Activated CD8-positive, alpha-beta memory T cell treated with anti-CD3 and anti-CD28 coated beads for 36 hours (primary cell): ENCODE measurements at regions not wholly inside any gene's neighbourhood (a gene's known extent, or its start where the extent isn't known, plus 50 kb on each side); places are given as distances from the start of the nearest gene placed in this dataset.

Source experiments
- CTCF ChIA-PET: fragments of 350-600 bp; sonication (Branson Sonifier 250); formaldehyde crosslinking; loops from one replicate; lab custom pipeline; 2021; ENCODE audit warnings: antibody characterized with exemption; lab: Charles Lee
- POLR2A ChIA-PET: fragments of 350-600 bp; sonication (Branson Sonifier 250); formaldehyde crosslinking; loops from one replicate; lab custom pipeline; 2021; ENCODE audit warnings: antibody characterized with exemption; lab: Charles Lee

GRCh38 chr11:134838708-134839107 lies 426.7 kb upstream of the B3GAT1 start:
- POLR2A ChIA-PET: no interaction called here
- CTCF ChIA-PET: no interaction called here

- CTCF ChIA-PET: no interaction called here
- POLR2A ChIA-PET: no interaction called here
These were observed 425.8 kb upstream of the B3GAT1 start for GRCh38 chr11:134837887-134838232.

- POLR2A ChIA-PET: no interaction called here
These were observed 425.3 kb upstream of the B3GAT1 start for GRCh38 chr11:134837166-134837886.

GRCh38 chr11:134836561-134836960 lies 424.5 kb upstream of the B3GAT1 start:
- POLR2A ChIA-PET: no interaction called here
- CTCF ChIA-PET: no interaction called here

More at GRCh38 chr11:134837166-134837886, 425.3 kb upstream of the B3GAT1 start:
- CTCF ChIA-PET: no interaction called here

- POLR2A ChIA-PET: no interaction called here
- CTCF ChIA-PET: no interaction called here
These were observed 423.5 kb upstream of the B3GAT1 start for GRCh38 chr11:134835561-134835960.

- POLR2A ChIA-PET: no interaction called here
- CTCF ChIA-PET: no interaction called here
These were observed 418.3 kb upstream of the B3GAT1 start for GRCh38 chr11:134830312-134830711.

GRCh38 chr11:134823970-134824369 lies 411.9 kb upstream of the B3GAT1 start:
- CTCF ChIA-PET: no interaction called here
- POLR2A ChIA-PET: no interaction called here

GRCh38 chr11:134822897-134823296 lies 410.9 kb upstream of the B3GAT1 start:
- ChIA-PET POLR2A (no interaction called here), CTCF (no interaction called here)

GRCh38 chr11:134821422-134821821 lies 409.4 kb upstream of the B3GAT1 start:
- ChIA-PET POLR2A (no interaction called here), CTCF (no interaction called here)

- POLR2A ChIA-PET: no interaction called here
- CTCF ChIA-PET: no interaction called here
These were observed 407.0 kb upstream of the B3GAT1 start for GRCh38 chr11:134819041-134819440.

GRCh38 chr11:134818516-134818915 lies 406.5 kb upstream of the B3GAT1 start:
- ChIA-PET POLR2A (no interaction called here), CTCF (no interaction called here)

GRCh38 chr11:134815404-134815803 lies 403.4 kb upstream of the B3GAT1 start:
- ChIA-PET CTCF (no interaction called here), POLR2A (no interaction called here)

- ChIA-PET CTCF (no interaction called here), POLR2A (no interaction called here)
These were observed 396.0 kb upstream of the B3GAT1 start for GRCh38 chr11:134807997-134808396.

GRCh38 chr11:134802598-134802997 lies 390.6 kb upstream of the B3GAT1 start:
- POLR2A ChIA-PET: no interaction called here
- CTCF ChIA-PET: no interaction called here

- ChIA-PET POLR2A (no interaction called here), CTCF (no interaction called here)
These were observed 390.1 kb upstream of the B3GAT1 start for GRCh38 chr11:134802116-134802515.

- ChIA-PET POLR2A (no interaction called here), CTCF (no interaction called here)
These were observed 389.5 kb upstream of the B3GAT1 start for GRCh38 chr11:134801570-134801969.

GRCh38 chr11:134800826-134801225 lies 388.8 kb upstream of the B3GAT1 start:
- CTCF ChIA-PET: no interaction called here

GRCh38 chr11:134800130-134800529 lies 388.1 kb upstream of the B3GAT1 start:
- ChIA-PET CTCF (no interaction called here), POLR2A (no interaction called here)

More at GRCh38 chr11:134800826-134801225, 388.8 kb upstream of the B3GAT1 start:
- POLR2A ChIA-PET: no interaction called here

GRCh38 chr11:134799386-134799785 lies 387.3 kb upstream of the B3GAT1 start:
- POLR2A ChIA-PET: no interaction called here
- CTCF ChIA-PET: no interaction called here

- CTCF ChIA-PET: no interaction called here
- POLR2A ChIA-PET: no interaction called here
These were observed 385.5 kb upstream of the B3GAT1 start for GRCh38 chr11:134797411-134798089.

- ChIA-PET POLR2A (no interaction called here), CTCF (no interaction called here)
These were observed 383.0 kb upstream of the B3GAT1 start for GRCh38 chr11:134795017-134795416.
